Hepatocyte (in vitro differentiated cells): ENCODE measurements at regions not wholly inside any gene's neighbourhood (a gene's known extent, or its start where the extent isn't known, plus 50 kb on each side); places are given as distances from the start of the nearest gene placed in this dataset.

Experiments
- DNase-seq: peaks from one replicate; pipeline ENCODE4 v3.0.0-alpha.2; 2016; ENCODE audit warnings: low spot score
- H2AFZ ChIP-seq: fragments of 200-600 bp; sonication (generic); 2 replicates; pipeline ENCODE4 v1.6.0; 2016; ENCODE audit warnings: antibody characterized with exemption, mild to moderate bottlenecking
- H3K27ac ChIP-seq: fragments of 200-600 bp; sonication (generic); 2 replicates; pipeline ENCODE4 v1.5.1; 2016; ENCODE audit warnings: mild to moderate bottlenecking
- H3K27me3 ChIP-seq: fragments of 200-600 bp; sonication (generic); 2 replicates; pipeline ENCODE4 v1.6.1; 2016
- H3K36me3 ChIP-seq: fragments of 200-600 bp; sonication (generic); replicated peaks from 2 replicates; pipeline ENCODE4 v1.5.1; 2016; ENCODE audit warnings: low read depth; ENCODE audit not compliant: insufficient read depth
- H3K4me1 ChIP-seq: fragments of 200-600 bp; sonication (generic); 2 replicates; pipeline ENCODE4 v1.5.1; 2016; ENCODE audit warnings: mild to moderate bottlenecking, moderate library complexity; ENCODE audit not compliant: insufficient read depth
- H3K4me2 ChIP-seq: fragments of 200-600 bp; sonication (generic); 2 replicates; pipeline ENCODE4 v1.6.0; 2016
- H3K4me3 ChIP-seq: fragments of 200-600 bp; sonication (generic); 2 replicates; pipeline ENCODE4 v1.5.1; 2016; ENCODE audit warnings: mild to moderate bottlenecking
- H3K79me2 ChIP-seq: fragments of 200-600 bp; sonication (generic); 2 replicates; pipeline ENCODE4 v1.6.0; 2017; ENCODE audit warnings: mild to moderate bottlenecking
- H3K9me2 ChIP-seq: fragments of 200-600 bp; sonication (generic); replicated peaks from 2 replicates; pipeline ENCODE4 v1.6.0; 2017; ENCODE audit warnings: mild to moderate bottlenecking; ENCODE audit not compliant: insufficient read depth
- H3K9me3 ChIP-seq: fragments of 200-600 bp; sonication (generic); 2 replicates; pipeline ENCODE4 v1.5.1; 2016; ENCODE audit warnings: low read depth, mild to moderate bottlenecking
- H4K20me1 ChIP-seq: fragments of 200-600 bp; sonication (generic); 2 replicates; pipeline ENCODE4 v1.6.0; 2016; ENCODE audit warnings: mild to moderate bottlenecking; ENCODE audit not compliant: insufficient read depth, poor library complexity, severe bottlenecking
- EZH2 ChIP-seq: fragments of 200-600 bp; sonication (generic); IDR thresholded peaks from 2 replicates; pipeline ENCODE4 v1.6.1; 2016; ENCODE audit warnings: antibody characterized with exemption, mild to moderate bottlenecking, borderline replicate concordance
- EZH2phosphoT487 ChIP-seq: fragments of 200-600 bp; sonication (generic); IDR thresholded peaks from one replicate; pipeline ENCODE4 v1.6.1; 2018; ENCODE audit warnings: antibody characterized with exemption, mild to moderate bottlenecking, low read depth, moderate library complexity; ENCODE audit not compliant: unreplicated experiment, severe bottlenecking
- WGBS: methylation state at CpG from one replicate; pipeline ENCODE4 v1.1.6; 2016; ENCODE audit warnings: low lambda C conversion rate; ENCODE audit errors: missing lambda C conversion rate; 5-methylcytosine and 5-hydroxymethylcytosine counted together
- TF ChIP-seq, protein P1 (sequence below): fragments of 200-600 bp; sonication (generic); IDR thresholded peaks from 2 replicates; pipeline ENCODE4 v1.5.1; 2016; ENCODE audit warnings: antibody characterized with exemption, mild to moderate bottlenecking; ENCODE audit not compliant: poor library complexity

DNA sequence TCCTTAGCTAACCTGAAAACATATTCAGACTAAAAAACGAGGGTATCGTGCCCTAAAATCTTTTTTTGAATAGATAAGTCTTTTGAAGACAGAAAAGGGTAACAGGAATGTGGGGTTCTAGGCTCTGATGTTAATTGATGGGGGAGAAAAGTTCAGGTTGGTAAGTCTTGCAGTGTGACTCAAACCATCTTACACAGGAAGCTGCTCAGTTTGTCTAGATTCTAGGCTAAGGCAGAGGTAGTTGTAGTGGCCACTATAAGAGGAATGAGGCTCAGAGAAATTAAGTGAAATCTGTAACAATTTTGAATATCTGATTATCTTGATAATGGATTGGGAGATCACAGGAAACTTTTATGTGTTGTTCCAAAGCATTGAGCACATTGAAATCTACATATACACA, 267.9 kb downstream of the PDCD6IP start:
- no peaks in the 10 kb centered on the region for H3K4me1 ChIP-seq
- H3K4me2 ChIP-seq: no peak overlapping the region
- no peak overlapping the region for H2AFZ ChIP-seq
- DNase-seq: no peak
- H3K9me2 ChIP-seq: no peaks in the 10 kb centered on the region
- TF ChIP-seq EZH2: no peak
- TF ChIP-seq, protein P1, sequence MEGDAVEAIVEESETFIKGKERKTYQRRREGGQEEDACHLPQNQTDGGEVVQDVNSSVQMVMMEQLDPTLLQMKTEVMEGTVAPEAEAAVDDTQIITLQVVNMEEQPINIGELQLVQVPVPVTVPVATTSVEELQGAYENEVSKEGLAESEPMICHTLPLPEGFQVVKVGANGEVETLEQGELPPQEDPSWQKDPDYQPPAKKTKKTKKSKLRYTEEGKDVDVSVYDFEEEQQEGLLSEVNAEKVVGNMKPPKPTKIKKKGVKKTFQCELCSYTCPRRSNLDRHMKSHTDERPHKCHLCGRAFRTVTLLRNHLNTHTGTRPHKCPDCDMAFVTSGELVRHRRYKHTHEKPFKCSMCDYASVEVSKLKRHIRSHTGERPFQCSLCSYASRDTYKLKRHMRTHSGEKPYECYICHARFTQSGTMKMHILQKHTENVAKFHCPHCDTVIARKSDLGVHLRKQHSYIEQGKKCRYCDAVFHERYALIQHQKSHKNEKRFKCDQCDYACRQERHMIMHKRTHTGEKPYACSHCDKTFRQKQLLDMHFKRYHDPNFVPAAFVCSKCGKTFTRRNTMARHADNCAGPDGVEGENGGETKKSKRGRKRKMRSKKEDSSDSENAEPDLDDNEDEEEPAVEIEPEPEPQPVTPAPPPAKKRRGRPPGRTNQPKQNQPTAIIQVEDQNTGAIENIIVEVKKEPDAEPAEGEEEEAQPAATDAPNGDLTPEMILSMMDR: no peak
- H3K27ac ChIP-seq: no peak overlapping the region
- H3K27me3 ChIP-seq: no peaks in the 10 kb centered on the region
- H3K79me2 ChIP-seq: no peaks in the 10 kb centered on the region
- H3K4me3 ChIP-seq: no peak overlapping the region
- H3K9me3 ChIP-seq: no peaks in the 10 kb centered on the region
- no peaks in the 10 kb centered on the region for H4K20me1 ChIP-seq
- WGBS: 80% methylated on average over 2 of the region's 2 CpGs
- H3K36me3 ChIP-seq: no peaks in the 10 kb centered on the region

DNA sequence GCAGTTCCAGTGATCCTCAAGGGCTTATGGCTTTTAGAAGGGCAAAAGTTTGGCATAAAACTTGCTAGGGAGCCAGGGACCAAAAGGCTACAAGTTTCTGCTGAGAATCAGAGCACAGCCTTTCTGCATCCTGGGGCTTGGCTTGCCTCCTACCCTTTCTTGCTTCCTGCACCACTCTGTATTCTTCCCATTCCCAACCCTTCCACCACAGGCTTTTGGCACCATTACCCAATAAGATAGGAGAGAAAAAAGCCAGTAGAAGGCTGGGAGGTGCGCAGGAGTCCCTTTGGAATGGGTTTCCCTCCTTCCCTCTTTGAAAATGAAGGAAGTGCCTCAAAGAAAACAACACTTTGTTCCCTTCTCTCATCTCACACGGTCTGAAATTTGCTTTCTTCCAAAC, 268.6 kb downstream of the PDCD6IP start:
- H2AFZ ChIP-seq: no peak overlapping the region
- H3K4me2 ChIP-seq: no peak overlapping the region
- H3K36me3 ChIP-seq: no peaks in the 10 kb centered on the region
- DNase-seq: no peak
- H3K27ac ChIP-seq: no peak overlapping the region
- WGBS: 53% methylated on average over 2 of the region's 2 CpGs
- no peaks in the 10 kb centered on the region for H3K9me2 ChIP-seq
- H3K9me3 ChIP-seq: no peaks in the 10 kb centered on the region
- no peak overlapping the region for H3K4me3 ChIP-seq
- TF ChIP-seq, protein P1: no peak
- no peak for TF ChIP-seq EZH2phosphoT487
- no peak for TF ChIP-seq EZH2
- no peaks in the 10 kb centered on the region for H3K27me3 ChIP-seq
- no peaks in the 10 kb centered on the region for H4K20me1 ChIP-seq
- H3K4me1 ChIP-seq: no peaks in the 10 kb centered on the region
- no peaks in the 10 kb centered on the region for H3K79me2 ChIP-seq

DNA sequence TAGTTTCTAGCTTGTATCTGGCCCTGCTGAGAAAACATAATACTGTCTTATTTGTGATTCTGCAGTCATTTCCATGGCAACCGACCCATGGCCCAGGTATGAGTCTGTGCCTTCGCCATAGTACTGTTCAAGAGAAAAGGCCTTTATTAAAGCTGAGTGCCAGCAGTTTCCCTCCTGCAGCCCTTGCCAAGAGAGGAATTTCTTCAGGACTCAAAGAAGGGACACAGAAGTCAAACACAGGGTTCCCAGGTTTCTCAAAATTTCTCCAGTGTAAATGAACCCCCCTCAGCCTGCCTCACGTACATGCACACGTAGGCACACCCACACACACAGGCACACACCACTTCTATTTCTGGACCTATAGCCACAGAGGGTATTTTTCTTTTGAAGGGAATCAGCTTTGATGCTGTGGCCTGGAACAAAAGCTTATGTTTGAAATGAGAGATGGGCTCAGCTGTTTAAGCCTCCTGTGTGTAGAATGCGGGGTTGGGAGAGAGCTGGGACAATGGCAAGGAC, 269.2 kb downstream of the PDCD6IP start:
- no peak overlapping the region for H3K4me3 ChIP-seq
- no peak overlapping the region for H2AFZ ChIP-seq
- H3K36me3 ChIP-seq: no peaks in the 10 kb centered on the region
- WGBS: 83% methylated on average over 5 of the region's 5 CpGs
- no peaks in the 10 kb centered on the region for H3K27me3 ChIP-seq
- H3K27ac ChIP-seq: no peak overlapping the region
- H3K9me3 ChIP-seq: no peaks in the 10 kb centered on the region
- DNase-seq: no peak
- H3K4me1 ChIP-seq: no peaks in the 10 kb centered on the region
- TF ChIP-seq, protein P1: no peak
- TF ChIP-seq EZH2: no peak
- TF ChIP-seq EZH2phosphoT487: no peak
- no peaks in the 10 kb centered on the region for H4K20me1 ChIP-seq
- no peaks in the 10 kb centered on the region for H3K79me2 ChIP-seq
- no peaks in the 10 kb centered on the region for H3K9me2 ChIP-seq
- no peak overlapping the region for H3K4me2 ChIP-seq

DNA sequence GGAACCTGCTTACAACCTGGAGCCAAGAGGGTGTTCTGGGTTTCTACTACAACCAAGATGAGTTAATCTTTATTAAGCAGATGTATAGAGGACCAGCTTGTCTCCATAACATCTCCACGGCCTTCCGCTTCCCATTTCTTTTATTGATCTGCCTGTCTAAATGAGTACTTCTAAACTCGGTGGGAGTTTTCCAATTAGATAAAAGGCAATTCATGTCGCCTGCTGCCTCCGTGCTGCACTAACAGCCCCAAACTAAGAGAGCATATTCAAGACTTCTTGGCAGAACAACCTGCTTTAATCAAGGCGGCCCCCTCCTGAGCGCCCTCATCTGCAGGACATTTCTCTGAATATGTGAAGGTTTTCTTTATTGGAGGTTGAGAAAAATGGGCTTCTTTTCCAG, 270.1 kb downstream of the PDCD6IP start:
- Histone ChIP-seq H3K79me2 (no peaks in the 10 kb centered on the region), H3K27me3 (no peaks in the 10 kb centered on the region), H3K27ac (no peak overlapping the region), H4K20me1 (no peaks in the 10 kb centered on the region), H2AFZ (no peak overlapping the region), H3K4me1 (no peaks in the 10 kb centered on the region), H3K4me3 (no peak overlapping the region), H3K9me2 (no peaks in the 10 kb centered on the region), H3K4me2 (no peak overlapping the region), H3K36me3 (no peaks in the 10 kb centered on the region), H3K9me3 (no peaks in the 10 kb centered on the region)
- DNase-seq: no peak
- 90% methylated on average over 7 of the region's 7 CpGs for WGBS
- TF ChIP-seq, protein P1: no peak
- TF ChIP-seq EZH2phosphoT487 (no peak), EZH2 (no peak)
